ENCODE measurements at regions not wholly inside any gene's neighbourhood (a gene's known extent, or its start where the extent isn't known, plus 50 kb on each side); places are given as distances from the start of the nearest gene placed in this dataset.

- TF ChIP-seq, protein P1, sequence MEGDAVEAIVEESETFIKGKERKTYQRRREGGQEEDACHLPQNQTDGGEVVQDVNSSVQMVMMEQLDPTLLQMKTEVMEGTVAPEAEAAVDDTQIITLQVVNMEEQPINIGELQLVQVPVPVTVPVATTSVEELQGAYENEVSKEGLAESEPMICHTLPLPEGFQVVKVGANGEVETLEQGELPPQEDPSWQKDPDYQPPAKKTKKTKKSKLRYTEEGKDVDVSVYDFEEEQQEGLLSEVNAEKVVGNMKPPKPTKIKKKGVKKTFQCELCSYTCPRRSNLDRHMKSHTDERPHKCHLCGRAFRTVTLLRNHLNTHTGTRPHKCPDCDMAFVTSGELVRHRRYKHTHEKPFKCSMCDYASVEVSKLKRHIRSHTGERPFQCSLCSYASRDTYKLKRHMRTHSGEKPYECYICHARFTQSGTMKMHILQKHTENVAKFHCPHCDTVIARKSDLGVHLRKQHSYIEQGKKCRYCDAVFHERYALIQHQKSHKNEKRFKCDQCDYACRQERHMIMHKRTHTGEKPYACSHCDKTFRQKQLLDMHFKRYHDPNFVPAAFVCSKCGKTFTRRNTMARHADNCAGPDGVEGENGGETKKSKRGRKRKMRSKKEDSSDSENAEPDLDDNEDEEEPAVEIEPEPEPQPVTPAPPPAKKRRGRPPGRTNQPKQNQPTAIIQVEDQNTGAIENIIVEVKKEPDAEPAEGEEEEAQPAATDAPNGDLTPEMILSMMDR (IDR thresholded peaks at IDR 0.05; ENCODE audit: low read length): no peak
- TF ChIP-seq EZH2 (optimal IDR thresholded peaks at IDR 0.05; ENCODE audit: low read depth, low read length): no peak
- TF ChIP-seq EZH2phosphoT487 (IDR thresholded peaks at IDR 0.05; ENCODE audit: low read length): no peak
Measured at GRCh38 chr2:75428646-75429443, 131.9 kb downstream of the EVA1A start.
